Upper lobe of right lung (tissue), 1 donor: ENCODE measurements at regions not wholly inside any gene's neighbourhood (a gene's known extent, or its start where the extent isn't known, plus 50 kb on each side); places are given as distances from the start of the nearest gene placed in this dataset.

Experiments used
- ATAC-seq: fragments of 200-7000 bp; cut with Tn5 transposase; one replicate; pipeline ENCODE4 v1.9.1; 2020; ENCODE audit warnings: mild to moderate bottlenecking, moderate library complexity
- DNase-seq: peaks from one replicate; pipeline ENCODE4 v3.0.0-alpha.2; 2020
- H3K27ac ChIP-seq: fragments of 200-600 bp; one replicate; pipeline ENCODE4 v1.8.0; 2022
- H3K27me3 ChIP-seq: fragments of 200-600 bp; one replicate; pipeline ENCODE4 v1.8.0; 2022; ENCODE audit warnings: mild to moderate bottlenecking
- H3K36me3 ChIP-seq: fragments of 200-600 bp; one replicate; pipeline ENCODE4 v1.8.0; 2022
- H3K4me1 ChIP-seq: fragments of 200-600 bp; one replicate; pipeline ENCODE4 v1.8.0; 2022
- H3K4me3 ChIP-seq: fragments of 200-600 bp; one replicate; pipeline ENCODE4 v1.8.0; 2022; ENCODE audit warnings: mild to moderate bottlenecking
- H3K9me3 ChIP-seq: fragments of 200-600 bp; one replicate; pipeline ENCODE4 v1.8.0; 2022
- CTCF ChIP-seq: fragments of 200-600 bp; IDR thresholded peaks from one replicate; pipeline ENCODE4 v1.8.0; 2022; ENCODE audit warnings: antibody characterized with exemption
- intact Hi-C: fragments of 100-400 bp; cut with DNase I; formaldehyde crosslinking; loops from one replicate; pipeline ENCODE4 v1.11.0; 2022
- donor health status: DM: no; HTN: yes; CAD: no; lungs with severe emphysema.

- Histone ChIP-seq H3K36me3 (no peaks in the 10 kb centered on the region), H3K27me3 (no peaks in the 10 kb centered on the region), H3K4me3 (no peak overlapping the region), H3K27ac (no peak overlapping the region), H3K4me1 (peaks cover 31% of the 10 kb centered on the region), H3K9me3 (no peaks in the 10 kb centered on the region)
- DNase-seq (no peak), ATAC-seq (no peak)
- intact Hi-C loops: no loop called here
- TF ChIP-seq CTCF: no peak
Measured at GRCh38 chr3:177340243-177340830, 143.1 kb upstream of the TBL1XR1 start.

GRCh38 chr3:177341736-177342419 lies 144.6 kb upstream of the TBL1XR1 start:
- intact Hi-C loops: no loop called here
- no peak for TF ChIP-seq CTCF
- Histone ChIP-seq H3K27me3 (no peaks in the 10 kb centered on the region), H3K9me3 (no peaks in the 10 kb centered on the region), H3K4me1 (peaks cover 36% of the 10 kb centered on the region), H3K36me3 (no peaks in the 10 kb centered on the region), H3K27ac (no peak overlapping the region), H3K4me3 (no peak overlapping the region)
- no peak for DNase-seq
- no peak for ATAC-seq

- intact Hi-C loops: no loop called here
- no peak for ATAC-seq
- Histone ChIP-seq H3K27ac (no peak overlapping the region), H3K4me3 (no peak overlapping the region), H3K27me3 (no peaks in the 10 kb centered on the region), H3K4me1 (peaks cover 30% of the 10 kb centered on the region), H3K36me3 (no peaks in the 10 kb centered on the region), H3K9me3 (no peaks in the 10 kb centered on the region)
- no peak for TF ChIP-seq CTCF
- no peak for DNase-seq
Measured at GRCh38 chr3:177343122-177343625, 145.9 kb upstream of the TBL1XR1 start.

GRCh38 chr3:177345049-177345972 lies 148.0 kb upstream of the TBL1XR1 start:
- peak; percentile 82 for DNase-seq
- H3K27ac ChIP-seq: peak overlapping the region; percentile 85
- intact Hi-C loops: no loop called here

More at GRCh38 chr3:177345049-177345972, 148.0 kb upstream of the TBL1XR1 start:
- Histone ChIP-seq H3K4me1 (peaks cover 20% of the 10 kb centered on the region), H3K4me3 (no peak overlapping the region), H3K36me3 (no peaks in the 10 kb centered on the region), H3K9me3 (no peaks in the 10 kb centered on the region), H3K27me3 (no peaks in the 10 kb centered on the region)
- ATAC-seq: peak; percentile 98
- no peak for TF ChIP-seq CTCF
